Glomerular endothelial cell (primary cell): ENCODE measurements at regions not wholly inside any gene's neighbourhood (a gene's known extent, or its start where the extent isn't known, plus 50 kb on each side); places are given as distances from the start of the nearest gene placed in this dataset.

Source experiments
- DNase-seq: peaks from one replicate; pipeline ENCODE4 v3.0.0-alpha.2; 2011; ENCODE audit warnings: low read depth, low spot score; ENCODE audit errors: extremely low read depth

DNA sequence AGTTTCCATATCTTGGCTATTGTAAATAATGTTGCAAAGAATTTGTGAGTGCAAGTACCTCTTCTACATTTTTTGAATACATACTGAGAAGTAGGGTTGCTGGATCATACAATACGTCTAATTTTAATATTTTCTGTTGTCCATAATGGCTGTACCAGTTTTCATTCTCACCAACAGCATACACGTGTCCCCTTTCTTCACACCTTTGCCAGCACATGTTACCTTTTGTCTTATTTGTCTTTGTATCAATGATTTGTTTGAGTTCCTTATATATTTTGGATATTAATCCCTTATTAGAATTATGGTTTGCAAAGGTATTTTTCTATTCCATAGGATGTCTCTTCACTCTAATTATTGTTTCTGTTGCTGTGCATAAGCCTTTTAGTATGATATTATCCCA, 904.3 kb downstream of the METTL15 start:
- no peak for DNase-seq

DNA sequence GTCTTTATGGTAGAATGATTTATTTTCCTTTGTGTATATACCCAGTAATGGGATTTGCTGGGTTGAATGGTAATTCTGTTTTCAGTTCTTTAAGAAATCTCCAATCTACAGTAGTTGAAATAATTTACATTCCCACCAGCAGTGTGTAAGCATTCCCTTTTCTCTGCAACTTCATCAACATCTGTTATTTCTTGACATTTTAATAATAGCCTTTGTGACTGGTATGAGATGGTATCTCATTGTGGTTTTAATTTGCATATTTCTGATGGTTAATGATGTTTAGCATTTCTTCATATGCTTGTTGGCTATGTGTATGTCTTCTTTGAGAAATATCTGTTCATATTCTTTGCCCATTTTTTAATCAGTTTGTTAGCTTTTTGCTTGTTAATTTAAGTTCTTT, 901.2 kb downstream of the METTL15 start:
- DNase-seq: no peak

DNA sequence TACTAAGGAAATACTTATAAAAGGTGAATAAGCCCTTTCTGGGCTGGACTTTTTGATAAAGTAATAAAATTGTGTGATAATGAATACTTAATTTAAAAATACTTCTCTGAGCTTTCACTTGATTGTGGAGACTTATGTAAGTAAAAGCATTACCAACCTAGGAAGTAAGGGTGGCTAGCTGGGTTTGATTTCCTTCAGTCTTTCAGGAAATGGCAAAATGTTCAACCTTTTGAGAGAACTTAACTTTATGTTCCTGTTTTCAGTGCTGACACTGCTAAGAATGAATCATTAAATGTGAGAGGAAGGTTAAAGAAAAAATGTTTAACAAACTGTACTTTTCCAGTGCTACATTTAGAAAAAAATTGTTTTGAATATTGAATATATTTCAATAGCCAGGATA, 900.3 kb downstream of the METTL15 start:
- no peak for DNase-seq

DNA sequence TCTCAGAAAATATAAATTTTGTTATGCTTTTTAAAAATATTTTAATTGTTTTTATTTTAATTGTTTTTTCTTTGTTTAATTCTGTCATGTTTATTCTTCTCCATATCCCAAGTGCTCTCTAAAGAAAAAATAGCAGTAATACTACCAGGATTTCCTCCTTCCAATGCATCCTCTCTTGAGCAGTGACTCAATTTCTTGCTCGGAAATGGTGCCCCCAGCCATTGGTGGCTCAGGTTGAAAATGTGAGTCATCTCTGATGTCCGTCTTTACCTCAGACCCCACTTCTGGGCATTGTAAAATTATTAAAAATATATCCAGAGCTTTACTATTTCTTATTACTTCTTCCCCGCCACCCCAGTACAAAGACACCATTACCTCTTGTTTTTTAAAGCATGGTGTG, 898.5 kb downstream of the METTL15 start:
- no peak for DNase-seq

DNA sequence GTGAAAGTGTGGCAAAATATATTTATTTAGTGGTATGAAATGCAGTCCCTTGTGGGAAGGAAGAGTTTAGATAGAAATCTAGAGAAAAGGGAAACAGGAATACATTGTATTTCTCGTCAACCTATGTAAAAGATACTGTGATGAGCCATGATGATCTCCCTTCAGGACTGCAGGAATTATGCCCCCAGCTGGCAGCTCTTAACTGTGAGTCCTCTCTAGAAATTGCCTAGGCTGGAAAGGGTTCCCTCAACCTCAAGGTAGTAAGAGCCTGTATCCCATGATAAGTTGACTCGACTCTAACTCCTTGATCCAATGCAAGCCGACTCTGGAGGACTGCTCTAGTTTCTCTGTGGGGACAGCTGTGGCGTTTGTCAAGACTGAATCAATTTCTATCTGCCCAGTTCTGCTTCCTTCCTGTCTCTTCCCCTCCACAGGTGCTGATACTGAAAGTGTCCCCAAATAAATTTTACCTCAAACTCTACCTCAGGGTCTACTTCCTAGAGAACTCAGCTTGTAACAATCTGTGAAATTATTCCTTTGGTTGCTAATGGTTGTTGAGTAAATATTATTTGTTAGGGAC, 897.3 kb downstream of the METTL15 start:
- DNase-seq: no peak

DNA sequence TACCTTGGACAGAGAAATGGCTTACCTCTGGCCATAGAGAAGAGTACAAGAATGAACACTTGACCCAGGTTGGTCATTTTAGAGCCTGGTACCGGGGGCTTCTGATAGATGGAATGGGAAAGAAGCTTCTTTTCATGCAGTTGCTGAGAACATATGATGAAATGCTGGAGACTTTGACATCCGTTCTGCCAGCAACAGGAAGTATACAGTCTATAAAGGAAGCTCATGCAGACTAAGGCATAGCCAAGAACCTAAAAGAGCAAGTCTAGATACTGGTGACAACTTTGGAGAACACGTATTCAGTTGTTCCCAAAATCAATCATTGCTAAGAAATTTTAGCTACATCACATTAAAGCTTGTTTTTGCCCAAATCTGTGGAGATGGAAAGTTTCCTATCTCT, 894.6 kb downstream of the METTL15 start:
- no peak for DNase-seq

DNA sequence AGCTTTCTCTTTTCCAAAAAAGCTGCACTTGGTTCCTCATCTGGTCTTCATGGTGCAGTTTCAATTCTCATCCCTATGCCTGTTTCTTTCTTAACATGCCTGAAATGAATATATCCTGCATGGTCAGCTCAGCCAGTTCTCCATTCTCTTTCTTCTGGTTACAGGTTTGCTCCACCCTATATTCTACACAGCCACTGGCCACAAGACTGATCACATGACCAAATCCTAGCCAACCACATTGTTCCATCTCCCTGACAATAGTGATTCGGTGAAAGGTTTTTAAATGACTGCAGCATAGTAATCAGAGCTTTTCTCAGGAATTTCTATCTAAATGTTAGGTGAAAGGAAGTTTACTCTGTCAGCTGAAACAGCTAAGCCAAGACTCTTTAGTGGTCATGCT, 891.4 kb downstream of the METTL15 start:
- DNase-seq: no peak

DNA sequence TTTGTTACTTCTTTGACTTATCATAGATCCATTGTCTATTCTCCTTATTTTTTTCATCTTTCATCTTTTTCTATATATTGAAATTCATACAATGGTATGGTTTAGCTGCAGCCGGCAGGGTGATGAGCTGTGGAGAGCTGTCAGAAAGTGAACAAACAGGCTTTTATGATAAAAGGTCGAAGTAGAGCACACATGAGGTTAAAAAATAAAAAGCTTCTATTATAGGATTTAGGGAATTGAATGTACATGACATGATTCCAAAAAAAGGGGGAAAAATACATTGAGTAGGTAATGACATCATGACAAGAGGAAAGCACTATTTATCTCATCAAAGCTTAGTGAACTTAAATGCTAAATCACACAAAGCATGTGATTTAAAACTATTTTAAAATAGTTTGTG, 884.8 kb downstream of the METTL15 start:
- no peak for DNase-seq

DNA sequence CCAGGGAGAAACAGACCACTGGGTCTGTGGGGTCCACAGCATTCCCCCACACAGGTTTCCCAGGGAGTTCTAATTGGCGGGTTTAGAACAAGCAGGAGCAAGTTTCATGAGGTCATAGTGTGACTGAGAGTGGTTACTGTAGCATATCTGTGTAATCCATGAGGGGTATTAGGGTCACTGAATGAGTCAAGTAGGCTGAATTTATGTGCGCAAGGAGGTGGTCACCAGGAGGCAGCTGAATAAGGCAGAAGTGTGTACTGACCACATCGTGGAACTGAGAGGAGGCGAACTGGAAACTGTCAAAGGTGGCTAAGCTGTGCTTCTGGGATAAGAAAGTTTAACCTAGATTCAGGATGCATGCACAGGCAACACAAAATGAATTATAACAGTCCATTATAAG, 876.0 kb downstream of the METTL15 start:
- no peak for DNase-seq

DNA sequence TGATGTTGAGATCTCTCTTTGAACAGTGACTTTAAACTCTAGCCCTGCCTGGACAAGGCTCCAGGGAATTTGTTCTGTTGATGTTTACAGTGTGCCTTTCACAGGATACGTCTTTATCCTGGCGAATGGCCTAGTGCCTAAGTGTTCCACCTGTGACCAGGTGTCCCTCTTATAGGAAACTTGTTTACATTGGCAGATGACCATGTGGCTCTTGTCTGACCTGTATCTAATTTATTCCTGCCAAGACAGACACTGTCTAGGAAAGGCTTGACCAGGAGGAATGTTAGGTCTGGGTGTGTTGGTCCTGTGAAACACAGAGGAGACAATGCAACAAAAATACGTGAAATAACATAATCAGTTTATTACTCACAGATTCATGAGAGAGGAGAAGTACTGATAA, 875.6 kb downstream of the METTL15 start:
- DNase-seq: no peak

DNA sequence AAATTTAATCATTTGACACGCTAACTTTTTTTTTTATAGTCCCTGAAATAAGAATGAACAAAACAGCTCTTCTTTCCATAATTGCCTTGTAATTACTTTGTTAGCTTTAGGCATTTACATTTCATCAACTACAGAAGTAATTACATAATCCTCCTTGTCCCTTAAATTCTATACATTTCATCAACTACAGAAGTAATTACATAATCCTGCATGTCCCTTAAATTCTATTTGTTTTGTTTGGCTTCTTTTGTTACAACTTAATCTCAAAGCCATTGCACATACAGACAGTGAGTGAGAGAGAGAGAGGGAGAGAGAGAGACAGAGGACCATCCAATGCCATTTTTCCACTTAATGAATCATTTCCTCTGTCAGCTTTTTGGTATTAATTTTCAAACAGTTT, 873.2 kb downstream of the METTL15 start:
- DNase-seq: no peak

DNA sequence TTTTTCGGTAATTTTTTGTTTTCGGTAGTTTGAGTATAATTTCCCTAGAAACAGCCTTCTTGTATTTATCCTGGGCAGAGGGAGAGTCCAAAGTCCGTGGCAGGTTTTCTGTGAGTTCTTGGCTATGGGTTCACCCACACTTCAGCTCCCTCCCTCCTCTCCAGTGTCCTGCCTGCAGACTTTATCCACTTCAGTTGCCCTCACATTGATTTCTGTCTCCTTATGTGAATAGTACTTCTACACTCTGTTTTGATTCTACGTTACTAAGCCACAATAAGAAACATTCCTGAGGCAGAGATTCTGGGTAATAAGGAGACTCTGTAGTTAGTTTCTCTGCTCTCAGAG, 868.6 kb downstream of the METTL15 start:
- no peak for DNase-seq

DNA sequence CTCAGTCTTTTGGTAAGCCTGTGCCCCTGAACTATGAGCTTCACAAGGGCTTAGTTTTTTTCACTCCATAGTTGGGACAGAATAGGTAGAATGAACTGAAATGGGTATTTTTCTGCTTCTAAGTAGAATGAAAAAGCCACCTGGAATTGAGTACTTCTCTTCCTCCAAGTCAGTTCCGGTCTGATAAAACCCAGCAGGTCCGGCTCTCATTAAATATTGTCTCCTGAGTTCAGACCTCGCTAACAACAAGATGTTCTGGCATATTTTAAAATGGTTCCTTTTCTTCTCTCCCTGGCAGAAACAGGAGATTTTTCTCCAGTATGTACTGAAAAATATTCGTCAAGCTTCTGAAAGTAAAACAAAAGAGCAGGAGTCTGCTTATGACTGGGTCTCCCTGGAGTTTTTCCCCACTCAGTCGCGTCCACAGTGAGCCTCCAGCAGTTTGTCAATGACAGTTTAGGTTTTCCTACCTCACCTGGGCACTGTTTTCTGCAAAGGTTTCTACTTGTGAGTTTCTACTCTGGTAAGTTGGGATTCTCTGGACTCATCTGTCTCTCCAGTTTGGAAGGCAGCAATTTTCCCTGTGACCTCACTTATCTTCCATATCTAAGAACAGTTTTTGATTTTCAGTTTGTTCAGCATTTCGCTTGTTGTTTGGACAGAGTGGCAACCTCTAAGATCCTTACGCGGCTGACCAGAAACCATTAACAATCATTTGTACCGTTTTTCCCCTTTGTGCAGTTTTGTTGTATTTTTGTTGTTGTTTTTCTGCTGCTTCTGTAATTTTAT, 868.0 kb downstream of the METTL15 start:
- no peak for DNase-seq

DNA sequence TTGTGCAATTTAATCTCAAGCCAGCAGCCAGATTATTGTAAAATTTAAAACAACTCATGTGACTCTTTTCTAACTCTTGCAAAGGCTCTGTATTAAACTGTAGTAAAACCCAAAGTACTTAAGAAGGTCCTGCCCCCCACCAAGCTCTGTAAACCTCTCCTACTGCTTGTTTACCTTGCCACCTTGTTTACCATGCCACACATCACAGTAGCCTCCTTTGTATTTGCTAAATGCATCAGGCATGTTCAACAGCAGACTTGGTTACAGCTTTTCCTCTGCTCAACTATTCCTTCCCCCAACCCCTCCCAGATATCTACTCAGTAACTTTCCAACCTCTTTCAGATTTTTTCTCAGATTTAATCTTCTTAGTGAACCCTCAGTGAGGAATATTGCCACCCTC, 861.6 kb downstream of the METTL15 start:
- no peak for DNase-seq

DNA sequence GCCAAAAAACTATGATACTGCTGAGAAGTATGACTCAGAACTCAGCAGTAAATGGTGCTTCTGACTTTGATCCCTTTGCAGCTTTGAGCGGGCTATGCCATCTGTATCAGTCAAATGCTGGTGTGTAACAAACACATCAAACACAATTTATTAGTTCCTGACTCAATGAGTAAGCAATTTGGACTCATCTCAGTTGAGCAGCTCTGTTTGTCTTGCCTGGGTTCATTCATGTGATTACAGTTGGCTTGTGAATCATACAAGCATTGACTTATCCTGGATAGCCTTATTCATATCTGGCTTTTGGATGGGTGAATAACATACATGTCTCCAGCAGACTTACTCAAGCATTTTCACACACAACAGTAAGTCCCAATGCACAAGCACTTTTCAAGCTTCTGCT, 858.8 kb downstream of the METTL15 start:
- DNase-seq: no peak

DNA sequence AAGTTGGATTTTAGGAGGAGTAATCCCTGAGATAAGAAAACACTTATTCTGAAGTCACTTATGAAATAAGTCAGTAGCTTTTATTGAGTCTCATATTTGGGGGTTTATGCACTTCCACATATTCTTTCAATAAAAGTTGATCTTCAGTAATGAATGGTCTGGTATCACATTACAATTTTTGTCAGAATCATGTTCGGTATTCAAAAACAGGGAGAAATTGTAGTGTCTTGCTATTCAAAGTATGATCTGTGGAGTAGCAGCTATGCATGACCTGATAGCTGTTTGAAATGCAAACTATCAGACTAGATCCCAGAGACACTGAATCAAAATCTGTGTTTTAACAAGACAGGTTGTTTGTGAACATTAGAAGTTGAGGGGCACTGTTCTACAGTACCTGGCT, 857.6 kb downstream of the METTL15 start:
- no peak for DNase-seq

DNA sequence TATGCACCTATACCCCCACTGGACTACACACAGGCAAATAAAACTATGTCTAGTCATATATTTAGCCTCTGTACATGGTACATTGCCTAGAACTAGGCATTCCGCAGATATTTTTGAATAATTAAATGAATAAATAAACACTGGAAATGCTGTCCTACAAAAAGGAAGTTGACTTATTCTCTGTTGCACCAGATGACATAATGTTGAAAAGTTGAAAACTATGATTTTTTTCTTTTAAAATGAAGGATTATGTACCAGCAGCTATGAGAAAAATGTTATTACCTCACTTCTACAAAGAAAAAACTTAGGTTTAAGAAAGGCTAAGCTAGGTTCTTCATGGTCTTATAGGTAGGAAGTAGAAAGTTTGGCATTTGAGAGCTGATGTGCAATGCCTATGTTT, 856.6 kb downstream of the METTL15 start:
- no peak for DNase-seq

DNA sequence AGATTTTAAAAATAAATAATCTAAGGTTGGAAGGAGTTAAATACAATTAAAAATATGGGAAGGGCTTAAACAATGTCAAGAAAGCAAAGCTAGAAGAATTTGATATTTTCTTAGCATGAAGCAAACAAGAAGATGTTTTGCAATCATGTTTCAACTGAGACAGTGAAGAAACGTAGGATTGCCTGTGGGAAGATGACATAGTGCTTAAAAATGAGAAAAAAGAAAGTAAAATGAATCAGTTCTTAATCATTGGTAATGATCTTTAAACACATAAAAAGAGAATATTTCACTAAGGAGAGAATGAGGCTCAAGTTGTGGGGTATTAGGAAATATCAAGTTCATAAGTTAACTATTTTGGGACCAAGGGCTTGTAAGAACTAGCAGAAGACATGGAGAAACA, 855.0 kb downstream of the METTL15 start:
- DNase-seq: no peak

DNA sequence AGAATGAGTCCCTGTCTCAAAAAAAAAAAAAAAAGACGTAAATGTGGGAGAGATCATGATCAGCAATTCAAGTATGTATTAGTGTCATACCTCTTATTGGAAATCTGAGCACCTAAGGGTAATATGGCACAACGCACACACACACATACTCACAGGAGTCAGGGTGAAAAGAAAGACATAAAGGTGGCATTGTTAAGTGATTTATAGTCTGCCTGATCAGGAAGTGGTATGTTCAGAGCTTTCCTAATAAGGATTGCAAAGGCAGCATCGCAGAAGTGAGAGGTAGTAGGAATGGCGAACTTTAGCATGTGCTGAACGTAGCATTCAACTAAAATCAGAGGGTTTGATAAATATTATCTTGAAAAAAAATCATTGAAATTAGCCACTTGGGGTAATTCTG, 854.3 kb downstream of the METTL15 start:
- DNase-seq: no peak

DNA sequence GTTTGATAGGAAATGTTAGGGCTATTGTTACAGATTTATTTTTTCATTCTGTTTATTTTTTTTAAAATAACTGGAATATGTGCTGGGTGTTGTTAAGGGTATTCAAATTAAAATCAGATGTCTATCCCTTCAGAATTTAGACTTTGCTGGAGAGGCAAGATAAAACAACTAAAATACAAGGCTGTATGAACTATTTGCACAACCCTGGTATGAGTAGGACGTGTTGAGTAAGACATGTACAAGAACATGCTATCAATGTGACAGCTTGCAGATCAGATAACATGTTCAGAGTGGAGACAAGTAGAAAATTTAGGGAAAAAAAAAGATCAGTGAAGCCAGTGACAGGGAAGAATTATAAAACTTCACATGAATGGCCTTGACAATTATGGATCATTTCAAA, 853.5 kb downstream of the METTL15 start:
- no peak for DNase-seq

DNA sequence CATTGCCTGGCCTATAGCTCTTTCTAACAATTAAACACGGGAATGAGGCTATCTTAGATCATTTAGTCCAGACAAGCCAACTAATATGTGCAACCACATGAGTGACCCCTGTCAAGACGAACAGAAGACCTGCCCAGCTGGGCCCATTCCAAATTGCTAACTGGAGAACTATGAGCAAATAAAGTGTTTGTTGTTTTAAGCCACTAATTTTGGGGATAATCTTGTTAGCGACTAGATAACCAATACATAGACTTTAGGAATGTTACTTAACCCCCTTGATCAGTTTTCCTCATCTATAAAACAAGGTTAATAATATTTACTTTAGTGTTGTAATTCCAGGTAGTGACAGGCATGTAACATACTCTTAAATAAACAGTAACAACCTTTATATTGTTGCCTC, 848.3 kb downstream of the METTL15 start:
- DNase-seq: no peak

DNA sequence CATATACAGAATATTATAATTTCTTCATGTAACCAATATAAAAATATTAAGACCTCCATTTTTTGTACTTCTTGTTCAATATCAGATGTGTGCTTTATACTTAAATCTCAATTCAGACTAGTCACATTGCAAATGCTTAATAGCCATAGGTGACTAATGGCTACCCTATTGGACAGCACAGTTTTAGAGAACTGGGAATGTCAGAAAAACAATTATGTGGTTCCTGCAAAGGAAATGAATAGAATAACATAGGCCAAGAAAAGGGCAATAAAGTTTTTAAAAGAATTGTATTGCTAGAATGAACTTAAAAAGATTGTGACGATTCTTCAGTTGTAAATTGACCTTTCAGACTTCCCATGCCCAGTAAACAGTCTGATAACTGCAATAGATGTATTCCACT, 843.0 kb downstream of the METTL15 start:
- DNase-seq: no peak

DNA sequence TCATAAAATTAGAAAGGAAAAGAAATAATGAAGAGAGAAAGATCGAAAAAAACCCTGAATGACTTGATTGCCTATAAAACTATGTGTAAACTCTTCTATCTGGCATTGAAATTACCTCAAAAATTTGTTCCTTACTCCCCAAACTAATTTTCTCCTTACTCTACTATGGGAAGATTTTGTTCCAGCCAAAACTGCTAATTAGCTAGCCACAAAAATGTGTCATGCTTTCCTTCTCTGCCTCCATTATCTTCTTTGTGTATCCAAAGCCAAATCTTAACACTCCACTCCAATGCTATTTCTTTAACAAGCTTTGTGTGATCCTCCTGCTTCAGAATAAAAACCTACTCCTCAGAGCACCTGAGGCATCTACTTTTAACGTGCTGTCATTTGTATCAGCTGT, 831.2 kb downstream of the METTL15 start:
- DNase-seq: no peak
